ENCODE measurements at regions not wholly inside any gene's neighbourhood (a gene's known extent, or its start where the extent isn't known, plus 50 kb on each side); places are given as distances from the start of the nearest gene placed in this dataset.
A peak's percentile ranks its signal among the peaks of the same experiment; 100 is the strongest.

GRCh38 chr12:90020881-90021280 is 312.2 kb upstream of the ATP2B1 start:
- no peak for DNase-seq

- DNase-seq: no peak
These were observed 311.8 kb upstream of the ATP2B1 start for GRCh38 chr12:90020436-90020835.

- no peak for DNase-seq
These were observed 311.4 kb upstream of the ATP2B1 start for GRCh38 chr12:90020014-90020413.

GRCh38 chr12:90017316-90017715 is 308.7 kb upstream of the ATP2B1 start:
- no peak for DNase-seq

- no peak for DNase-seq
These were observed 306.6 kb upstream of the ATP2B1 start for GRCh38 chr12:90015228-90015627.

GRCh38 chr12:90013409-90013808 is 304.8 kb upstream of the ATP2B1 start:
- no peak for DNase-seq

GRCh38 chr12:90010089-90010488 is 301.5 kb upstream of the ATP2B1 start:
- peak; percentile 6 for DNase-seq

- DNase-seq: no peak
These were observed 299.6 kb upstream of the ATP2B1 start for GRCh38 chr12:90008277-90008676.

- DNase-seq: no peak
These were observed 295.9 kb upstream of the ATP2B1 start for GRCh38 chr12:90004319-90005074.

GRCh38 chr12:90003688-90004087 is 295.1 kb upstream of the ATP2B1 start:
- DNase-seq: no peak

GRCh38 chr12:90000721-90001120 is 292.1 kb upstream of the ATP2B1 start:
- no peak for DNase-seq

GRCh38 chr12:89999699-90000505 is 291.3 kb upstream of the ATP2B1 start:
- no peak for DNase-seq

GRCh38 chr12:89995870-89996269 is 287.2 kb upstream of the ATP2B1 start:
- no peak for DNase-seq

GRCh38 chr12:89994911-89995310 is 286.3 kb upstream of the ATP2B1 start:
- DNase-seq: no peak

- DNase-seq: no peak
These were observed 285.0 kb upstream of the ATP2B1 start for GRCh38 chr12:89993632-89994031.

- DNase-seq: no peak
These were observed 284.2 kb upstream of the ATP2B1 start for GRCh38 chr12:89992668-89993451.

GRCh38 chr12:89991807-89992590 is 283.4 kb upstream of the ATP2B1 start:
- DNase-seq: no peak

GRCh38 chr12:89988188-89988915 is 279.7 kb upstream of the ATP2B1 start:
- DNase-seq: no peak

- DNase-seq: no peak
These were observed 277.3 kb upstream of the ATP2B1 start for GRCh38 chr12:89985935-89986334.

GRCh38 chr12:89984846-89985245 is 276.2 kb upstream of the ATP2B1 start:
- no peak for DNase-seq

GRCh38 chr12:89983622-89984021 is 275.0 kb upstream of the ATP2B1 start:
- DNase-seq: no peak

GRCh38 chr12:89980236-89980635 is 271.6 kb upstream of the ATP2B1 start:
- no peak for DNase-seq
